DMS53 treated with DMSO at 0.1 percent for 48 hours (cell line): ENCODE measurements at regions not wholly inside any gene's neighbourhood (a gene's known extent, or its start where the extent isn't known, plus 50 kb on each side); places are given as distances from the start of the nearest gene placed in this dataset.
A peak's percentile ranks its signal among the peaks of the same experiment; 100 is the strongest.
"Not testable (repeated sequence)": the region's sequence is repeated elsewhere in the genome, so short reads cannot be mapped to it uniquely, and the experiment has no call there.

ENCODE experiments used
- DNase-seq: peaks from one replicate; lab custom pipeline; 2025; ENCODE audit not compliant: unreplicated experiment; lab: John Stamatoyannopoulos, UW

DNA sequence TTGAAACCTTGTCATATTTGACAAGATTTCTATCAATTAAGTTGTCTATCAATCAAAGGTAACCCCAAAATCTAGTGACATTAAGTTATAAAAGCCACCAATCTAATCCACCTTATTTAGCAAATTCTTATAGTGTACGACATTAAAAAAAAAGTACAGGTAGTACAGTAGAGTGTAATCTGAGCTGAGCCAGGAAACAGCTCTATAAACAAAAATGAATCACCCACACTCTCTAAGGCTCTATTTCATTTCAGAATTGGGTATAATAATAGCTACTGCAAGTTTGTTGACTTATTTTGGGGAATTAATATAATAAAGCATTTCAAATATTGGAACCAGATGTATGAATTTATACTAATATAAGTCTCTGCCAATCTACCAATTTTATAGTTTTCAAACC, 342.4 kb upstream of the FLRT2 start:
- peak; percentile 23 for DNase-seq

DNA sequence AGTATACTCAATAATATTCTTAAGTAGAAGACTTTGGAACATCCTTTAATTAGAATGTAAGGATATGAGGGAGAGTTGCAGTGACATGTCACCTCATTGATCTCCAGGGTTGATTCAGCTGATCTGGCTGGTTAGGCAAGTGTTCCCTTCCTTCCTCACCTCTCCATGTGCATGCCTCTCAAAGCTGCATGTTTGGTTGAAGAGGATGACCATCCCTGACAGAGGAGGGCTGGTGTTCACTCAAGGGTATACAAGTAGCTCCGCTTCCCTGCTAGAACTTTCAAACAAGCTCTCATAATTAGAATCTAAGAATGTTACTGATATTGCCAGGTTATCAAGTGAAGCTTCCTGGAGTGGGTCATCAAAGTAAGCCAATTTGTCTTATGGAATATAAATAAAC, 341.1 kb upstream of the FLRT2 start:
- DNase-seq: no peak

DNA sequence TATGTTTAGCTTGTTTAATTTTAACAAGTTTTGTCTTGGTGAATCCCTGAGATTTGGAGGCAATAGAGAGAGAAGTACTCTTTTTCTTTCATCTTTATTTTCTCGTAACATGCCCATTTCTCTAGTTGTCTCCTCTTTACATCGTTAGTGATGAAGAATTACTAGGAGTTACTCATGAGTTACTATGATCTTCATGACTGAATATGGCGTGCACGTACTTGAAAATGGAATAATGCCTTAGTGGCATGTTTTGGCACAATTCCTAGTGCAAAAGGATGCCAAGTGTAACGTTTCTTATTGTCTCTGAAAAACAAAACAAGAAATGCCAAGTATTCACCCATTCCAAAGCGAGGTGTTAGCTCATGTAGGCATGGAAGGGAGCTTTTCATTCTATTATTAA, 340.7 kb upstream of the FLRT2 start:
- not testable (repeated sequence) for DNase-seq

DNA sequence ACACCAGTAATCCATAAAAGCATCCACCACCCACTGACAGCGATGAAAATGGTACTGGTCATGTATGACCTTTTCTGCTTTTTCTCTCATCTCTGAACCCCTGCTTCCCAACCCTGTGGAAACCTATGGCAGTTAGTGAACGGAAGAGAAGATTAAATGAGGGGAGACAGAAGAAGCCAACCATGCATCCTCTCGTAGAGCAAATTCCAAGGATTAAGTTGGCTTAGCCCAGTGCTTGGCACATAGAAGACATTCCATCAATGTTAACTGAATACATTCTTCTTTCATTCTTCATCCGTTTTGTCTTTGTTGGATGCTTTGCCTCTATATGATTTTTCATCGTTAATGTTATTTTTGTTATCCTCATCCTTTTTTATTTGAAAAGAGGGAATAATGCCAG, 339.7 kb upstream of the FLRT2 start:
- DNase-seq: no peak

DNA sequence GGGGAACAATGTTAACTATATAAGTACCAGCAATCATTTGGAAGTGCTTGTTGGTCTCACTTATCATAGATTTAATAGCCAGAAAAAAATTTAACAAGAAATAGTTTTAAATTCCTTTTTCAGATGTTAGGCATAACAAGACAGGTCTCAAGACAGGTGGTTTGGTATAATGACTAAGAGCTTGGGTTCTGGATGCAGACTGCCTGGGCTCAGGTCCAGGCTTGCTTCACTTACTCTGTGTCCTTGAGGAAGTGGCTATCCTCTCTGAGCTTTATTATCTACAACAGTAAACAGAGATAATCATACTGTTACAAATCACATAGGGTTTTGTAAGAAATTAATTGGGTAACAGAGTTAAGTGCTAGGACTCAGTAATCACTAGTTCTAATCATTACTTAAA, 338.0 kb upstream of the FLRT2 start:
- DNase-seq: no peak

DNA sequence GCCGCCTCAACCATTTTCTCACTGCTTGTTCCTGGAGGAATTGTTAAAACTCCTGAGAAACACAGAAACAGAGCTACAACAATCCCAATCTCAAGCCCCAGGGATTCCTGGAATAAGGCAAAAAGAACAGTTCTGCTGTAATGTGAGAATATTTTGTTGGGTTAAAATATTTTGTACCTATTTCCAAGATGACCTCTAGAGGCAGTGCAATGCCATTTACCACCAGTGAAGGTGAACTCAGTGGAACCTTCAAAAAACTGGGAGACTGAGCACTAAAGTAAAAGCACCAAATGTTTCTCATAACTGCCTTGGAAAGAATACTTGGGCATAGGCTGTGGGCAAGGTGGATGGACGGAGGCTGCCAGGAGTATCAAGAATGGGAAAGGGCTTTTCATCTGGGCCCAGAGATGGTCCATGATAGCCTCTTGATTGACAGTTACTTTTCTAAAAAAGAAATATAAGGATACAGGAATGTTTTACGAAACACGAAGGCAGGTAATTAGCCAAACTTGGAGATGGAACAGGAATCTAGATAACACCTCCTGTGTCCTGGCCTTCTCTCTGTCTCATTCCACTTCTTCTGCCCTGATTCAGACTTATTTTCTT, 334.0 kb upstream of the FLRT2 start:
- DNase-seq: no peak

DNA sequence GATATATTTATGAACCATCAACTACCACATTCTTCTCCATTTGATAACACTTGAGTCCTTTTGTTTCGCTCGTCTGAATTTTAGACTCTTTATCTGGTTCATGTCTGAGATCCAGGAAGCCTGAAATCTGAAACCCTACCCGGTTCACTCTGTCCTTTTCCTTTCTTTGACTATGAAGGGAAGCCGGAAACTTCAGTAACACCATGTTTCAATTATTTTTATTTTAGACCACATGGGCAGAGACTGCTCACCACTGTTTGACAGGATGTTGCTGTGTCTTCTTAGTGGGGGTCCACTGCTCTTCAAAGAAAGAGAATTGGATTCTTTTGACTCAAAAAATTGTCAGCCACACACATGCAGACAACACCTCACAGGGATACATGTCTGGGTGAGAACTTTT, 331.9 kb upstream of the FLRT2 start:
- DNase-seq: no peak

DNA sequence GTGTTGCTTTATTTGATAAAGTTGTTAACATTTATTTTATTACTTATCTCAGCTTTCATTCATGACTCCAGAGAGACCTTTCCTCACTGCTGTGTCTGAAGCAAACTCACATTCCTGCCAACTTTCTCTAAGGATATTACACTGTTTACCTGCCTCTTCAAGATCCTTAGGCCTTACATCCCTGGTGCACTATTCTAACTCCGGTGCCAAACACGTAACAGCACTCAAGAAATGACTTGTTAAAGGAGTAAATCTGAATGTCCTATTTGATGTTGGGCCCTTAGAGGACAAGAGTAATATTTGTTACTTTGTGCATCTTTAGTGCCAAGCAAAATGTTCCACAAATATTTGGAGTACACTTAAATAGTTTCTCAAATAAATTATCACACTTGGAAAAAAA, 324.1 kb upstream of the FLRT2 start:
- no peak for DNase-seq

DNA sequence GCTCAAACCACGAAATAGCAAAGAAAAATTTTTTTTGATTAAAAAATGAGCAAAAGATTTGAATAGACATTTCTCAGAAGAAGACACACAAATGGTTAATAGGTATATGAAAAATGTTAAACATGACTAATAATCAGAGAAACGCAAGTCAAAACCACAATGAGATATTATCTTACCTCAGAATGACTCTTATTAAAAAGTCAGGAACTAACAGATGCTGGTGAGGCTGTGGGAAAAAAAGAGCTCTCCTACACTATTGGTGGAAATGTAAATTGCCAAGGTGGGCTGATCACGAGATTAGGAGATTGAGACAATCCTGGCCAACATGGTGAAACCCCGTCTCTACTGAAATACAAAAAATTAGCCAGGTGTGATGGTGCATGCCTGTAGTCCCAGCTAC, 315.5 kb upstream of the FLRT2 start:
- no peak for DNase-seq

DNA sequence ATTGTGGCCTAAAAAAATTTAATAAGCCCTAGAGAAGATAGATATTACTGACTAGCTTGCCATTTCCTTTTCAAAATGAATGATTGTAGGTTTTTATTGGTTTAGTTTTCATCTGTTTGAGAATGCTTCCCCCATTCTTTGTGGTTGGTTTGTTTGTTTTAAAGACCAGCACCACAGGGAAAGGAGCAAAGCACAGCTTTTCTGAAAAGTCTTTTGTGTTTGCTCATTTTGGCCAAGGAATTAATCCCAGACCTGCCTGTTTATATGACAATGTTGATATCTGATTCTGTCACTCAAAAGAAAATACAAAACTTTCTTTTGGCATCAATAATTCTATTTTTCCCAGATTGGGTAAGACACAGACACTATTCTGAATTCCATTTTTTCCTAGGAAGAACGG, 312.5 kb upstream of the FLRT2 start:
- DNase-seq: no peak

DNA sequence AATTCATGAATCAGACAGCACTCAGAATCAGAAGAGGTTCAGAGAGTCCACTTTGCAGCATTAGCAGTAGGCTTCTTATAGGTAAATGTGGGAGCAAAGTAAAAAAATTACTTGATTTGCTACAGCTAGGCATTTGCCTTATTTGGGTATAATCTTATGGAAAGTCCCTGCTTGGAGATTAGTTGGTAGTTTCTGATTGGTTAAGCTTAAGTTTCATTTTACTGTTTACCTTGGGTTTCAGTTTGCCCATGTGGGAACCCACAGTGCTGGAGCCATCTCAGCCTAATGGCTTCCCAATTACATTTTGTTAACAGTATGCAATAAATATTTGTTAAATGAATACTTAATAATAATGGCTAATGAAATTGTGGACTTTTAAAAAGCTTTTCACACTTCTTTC, 311.0 kb upstream of the FLRT2 start:
- no peak for DNase-seq

DNA sequence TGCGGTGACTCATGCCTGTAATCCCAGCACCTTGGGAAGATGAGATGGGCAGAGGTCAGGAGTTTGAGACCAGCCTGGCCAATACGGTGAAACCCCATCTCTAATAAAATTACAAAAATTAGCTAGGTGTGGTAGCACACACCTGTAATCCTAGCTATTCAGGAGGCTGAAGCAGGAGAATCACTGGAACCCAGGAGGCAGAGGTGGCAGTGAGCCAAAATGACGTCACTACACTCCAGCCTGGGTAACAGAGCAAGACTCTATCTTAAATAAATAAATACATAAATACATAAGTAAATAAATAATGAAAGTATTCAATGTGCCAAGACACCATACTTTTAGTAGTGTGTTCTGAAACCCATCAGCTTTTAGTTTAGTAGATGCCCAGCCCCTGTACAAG, 308.1 kb upstream of the FLRT2 start:
- DNase-seq: peak; percentile 3

DNA sequence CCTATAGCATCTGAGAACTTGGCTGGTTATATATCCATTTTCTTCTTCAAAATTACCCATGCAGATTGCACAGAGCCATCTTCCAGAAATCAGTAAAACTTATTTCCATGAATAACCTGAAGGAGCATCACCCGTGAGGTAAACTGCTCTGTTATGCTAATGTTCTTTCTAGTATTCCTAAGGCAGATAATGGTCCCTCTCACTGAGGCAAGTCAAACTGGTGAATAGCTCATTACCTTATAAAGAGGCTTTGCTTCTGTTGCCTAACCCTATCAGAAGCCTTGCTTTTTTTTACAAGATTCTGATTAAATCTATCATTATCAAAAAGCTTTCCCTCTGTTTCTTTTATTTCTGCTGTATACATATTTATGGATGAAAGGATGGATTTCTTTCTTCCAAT, 307.6 kb upstream of the FLRT2 start:
- DNase-seq: no peak

DNA sequence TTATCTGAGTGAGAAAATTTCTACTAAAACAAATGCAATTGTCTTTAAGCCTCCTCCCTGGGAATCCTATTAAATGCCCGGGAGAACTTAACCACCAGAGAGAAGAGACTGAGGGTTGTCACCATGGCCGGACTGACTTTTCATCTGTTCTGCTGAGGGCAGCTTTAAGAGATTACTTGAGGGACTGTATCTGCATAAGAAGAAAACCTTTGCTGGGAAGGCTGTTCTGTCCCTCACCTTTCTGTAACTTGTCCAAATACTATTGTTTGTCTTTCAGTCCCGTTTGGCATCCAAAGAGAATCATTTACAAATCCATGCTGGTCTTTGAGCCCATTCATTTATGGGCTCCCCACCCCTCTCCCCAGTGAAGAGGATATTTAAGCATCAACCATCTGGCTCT, 306.3 kb upstream of the FLRT2 start:
- no peak for DNase-seq

DNA sequence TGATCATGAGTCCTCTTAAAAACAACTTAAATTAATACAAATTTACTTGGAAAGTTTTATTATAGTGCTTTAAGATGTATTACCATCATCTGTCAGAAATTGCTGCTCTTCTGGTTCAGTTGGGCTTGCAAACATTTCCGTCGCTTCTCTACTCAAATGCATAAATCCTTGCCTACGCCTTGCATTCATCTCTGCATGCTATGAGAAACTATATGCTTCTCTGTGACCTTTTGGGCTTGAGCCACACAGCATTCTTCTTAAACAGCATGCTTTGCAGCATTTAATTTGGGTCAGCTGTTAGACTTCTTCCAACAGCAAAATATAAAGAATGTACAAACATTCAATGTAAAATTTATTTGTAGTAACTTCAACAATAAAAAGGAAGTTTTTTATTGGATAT, 305.7 kb upstream of the FLRT2 start:
- no peak for DNase-seq

DNA sequence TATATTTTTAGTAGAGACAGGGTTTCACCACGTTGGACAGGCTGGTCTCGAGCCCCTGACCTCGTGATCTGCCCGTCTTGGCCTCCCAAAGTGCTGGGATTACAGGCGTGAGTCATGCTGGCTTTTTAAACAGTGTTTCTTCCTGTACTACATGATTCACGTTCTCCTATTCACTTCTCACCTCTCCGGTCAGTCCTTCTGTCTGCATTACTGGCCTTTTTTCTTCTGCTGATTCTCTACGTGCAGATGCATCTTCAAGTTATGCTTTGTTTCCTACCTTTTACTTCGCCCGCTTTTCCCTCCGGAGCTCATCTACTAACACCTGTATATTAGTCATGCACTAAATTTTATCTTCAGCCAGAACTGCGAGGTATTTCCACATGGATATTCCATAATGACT, 296.2 kb upstream of the FLRT2 start:
- DNase-seq: no peak

DNA sequence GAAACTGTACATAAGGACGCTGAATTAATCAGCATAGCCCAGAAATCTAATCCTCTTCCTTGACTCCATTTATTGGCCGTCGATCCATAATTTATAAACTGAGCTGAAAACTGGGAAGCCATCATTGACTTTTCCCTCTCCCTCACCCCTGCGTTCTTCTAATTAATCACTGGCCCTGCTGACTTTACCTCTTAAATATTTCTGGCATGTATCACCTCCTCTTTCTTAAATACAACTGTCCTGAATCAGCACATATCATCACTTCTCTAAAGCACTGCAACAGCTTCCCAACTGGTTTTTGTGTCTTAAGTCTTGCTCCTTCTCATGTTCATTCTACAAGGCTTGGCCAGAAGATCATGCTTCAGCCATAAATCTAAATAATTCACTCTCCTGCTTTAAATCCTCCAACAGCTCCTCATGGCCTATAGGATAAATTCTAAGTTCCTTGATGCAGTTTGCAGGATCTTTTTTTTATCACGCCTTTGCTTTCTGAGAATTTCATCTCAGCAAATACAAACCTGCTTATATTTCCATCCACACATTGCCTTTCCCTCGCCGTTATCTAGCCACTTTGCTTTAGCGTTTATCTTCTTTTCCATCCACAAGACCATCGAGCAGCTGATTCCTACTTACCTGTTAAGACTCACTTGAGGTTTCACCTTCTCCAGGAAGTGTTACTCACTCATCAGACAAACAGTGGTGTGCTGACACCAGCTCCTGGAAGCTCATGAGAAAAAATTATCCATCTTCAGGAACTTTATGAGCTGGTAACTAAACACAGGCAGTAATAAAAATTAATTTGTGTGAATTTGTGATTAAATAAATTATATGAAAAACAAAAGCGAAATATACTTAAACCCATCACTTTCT, 295.6 kb upstream of the FLRT2 start:
- DNase-seq: no peak

DNA sequence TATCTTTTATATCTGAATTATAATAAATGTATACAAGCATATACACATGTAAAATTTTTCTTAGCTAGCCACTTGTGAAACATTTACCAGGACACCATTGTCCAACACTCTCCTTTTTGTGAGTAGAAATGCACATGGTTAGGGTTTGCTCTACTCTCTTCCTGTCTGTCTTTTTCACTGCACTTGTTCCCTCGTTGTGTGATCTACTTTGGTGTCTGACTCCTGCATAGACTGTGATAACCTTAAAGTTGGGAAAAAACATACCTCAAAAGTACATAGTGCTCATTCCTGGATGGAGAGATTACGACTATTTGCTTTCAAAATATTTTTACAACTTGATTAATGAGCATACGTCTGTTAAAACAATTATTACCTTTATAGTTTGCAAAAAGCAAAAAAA, 294.1 kb upstream of the FLRT2 start:
- DNase-seq: no peak

DNA sequence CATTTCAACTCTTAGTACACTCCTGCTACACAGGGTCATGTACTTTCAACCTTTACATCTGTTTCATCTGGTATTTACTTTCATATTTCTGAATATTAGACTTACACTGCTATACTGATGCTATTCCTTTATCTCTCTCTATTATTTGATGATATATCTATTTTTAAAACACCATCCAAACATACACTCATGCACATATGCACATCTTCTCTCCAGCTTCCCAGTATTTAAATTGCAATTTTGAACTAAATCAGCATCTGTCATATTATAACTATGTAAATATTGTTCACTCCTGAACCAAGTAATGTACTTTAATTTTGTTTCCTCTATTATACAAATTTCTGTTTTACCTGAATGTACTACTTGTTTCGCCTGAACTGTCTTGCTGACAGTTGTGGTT, 293.6 kb upstream of the FLRT2 start:
- DNase-seq: no peak

DNA sequence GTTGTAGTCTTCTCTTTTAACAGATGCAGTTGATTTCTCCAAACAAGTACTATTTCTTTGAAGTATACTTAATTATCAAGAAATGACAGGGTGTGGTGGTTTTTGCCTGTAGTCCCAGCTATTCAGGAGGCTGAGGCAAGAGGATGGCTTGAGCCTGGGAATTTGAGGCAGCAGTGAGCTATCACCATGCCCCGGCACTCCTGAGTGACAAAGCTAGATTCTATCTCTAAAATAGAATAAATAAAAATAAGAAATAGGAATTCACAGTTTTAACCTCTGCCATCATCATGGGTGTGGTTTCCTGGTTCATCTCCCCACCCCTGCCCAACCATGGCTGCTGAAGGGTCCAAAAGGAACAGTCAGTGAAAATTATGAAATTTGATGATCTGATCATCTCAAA, 290.2 kb upstream of the FLRT2 start:
- no peak for DNase-seq

DNA sequence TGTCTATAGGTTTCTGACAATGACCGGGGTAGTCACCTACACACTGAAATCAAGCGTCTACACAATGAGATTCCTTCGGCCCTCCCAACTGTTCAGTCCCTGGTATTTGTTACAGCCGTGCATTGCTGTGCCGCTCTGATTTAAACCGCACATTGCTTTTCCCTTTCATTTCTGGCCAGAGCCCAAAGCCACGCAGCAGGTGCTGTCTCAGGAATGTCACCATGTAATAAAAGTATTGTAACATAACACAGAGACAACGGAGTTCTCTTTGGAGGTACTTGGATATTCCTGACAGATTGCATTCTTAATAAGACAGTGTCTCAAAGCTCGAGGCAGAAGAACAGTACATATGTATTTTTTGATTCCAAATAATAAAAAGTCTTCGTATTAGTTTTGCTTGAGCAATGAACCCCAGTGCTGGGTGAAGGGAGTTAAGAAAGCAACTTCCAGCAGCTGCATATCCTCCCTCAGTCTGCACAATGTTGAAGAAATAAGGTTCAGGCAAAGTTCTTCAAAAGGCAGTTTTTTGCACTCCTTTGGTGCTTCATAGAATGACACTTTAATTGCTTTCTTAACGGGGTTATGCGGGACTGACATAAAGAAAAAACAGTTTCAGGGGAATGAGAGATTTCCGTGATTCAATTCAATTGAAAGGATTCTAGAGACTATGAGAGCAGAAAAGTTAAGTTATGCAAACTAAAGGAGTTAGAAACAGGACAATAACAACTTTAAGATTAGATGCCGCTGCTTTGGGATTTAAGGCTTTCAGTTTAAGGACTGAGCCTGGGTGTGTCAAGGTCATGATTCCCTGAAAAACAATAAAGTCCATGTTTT, 288.7 kb upstream of the FLRT2 start:
- DNase-seq: no peak

DNA sequence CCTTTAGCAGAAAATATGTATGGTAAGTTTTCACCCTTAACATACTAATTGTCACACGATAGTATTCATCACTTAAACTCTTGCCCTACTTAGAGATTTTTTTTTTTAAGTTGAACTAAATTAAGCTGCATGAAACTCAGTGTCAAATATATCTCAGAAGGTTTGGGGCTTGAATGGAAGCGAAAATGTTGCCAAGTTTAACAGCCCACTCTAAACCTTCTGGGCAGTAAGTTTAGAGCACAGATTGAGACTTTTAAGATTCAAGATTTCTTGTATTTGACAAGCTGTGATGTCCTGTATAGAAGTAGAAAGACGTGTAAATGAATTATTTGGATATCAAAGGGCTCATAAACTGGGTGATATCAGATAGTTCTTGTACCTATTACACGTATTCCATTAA, 287.3 kb upstream of the FLRT2 start:
- no peak for DNase-seq
